Posterior vena cava (tissue), 2 donors: ENCODE measurements at regions not wholly inside any gene's neighbourhood (a gene's known extent, or its start where the extent isn't known, plus 50 kb on each side); places are given as distances from the start of the nearest gene placed in this dataset.
"Not testable (repeated sequence)": the region's sequence is repeated elsewhere in the genome, so short reads cannot be mapped to it uniquely, and the experiment has no call there.

Experiments used
- DNase-seq: peaks from one replicate; pipeline ENCODE4 v3.0.0-alpha.2; 2020; ENCODE audit warnings: low spot score
- intact Hi-C, 2 donors: fragments of 100-400 bp; cut with DNase I; formaldehyde crosslinking; loops; one replicate each; pipeline versions ENCODE4 v1.14.1 to v1.14.2; 2022 to 2023
- donor health status: DM: yes; HTN: yes; CAD: no.
- donor health status: DM: yes; HTN: yes; CAD: no.

GRCh38 chr2:143889216-143889615 lies 630.7 kb downstream of the ZEB2 start:
- intact Hi-C loops: no loop called here

GRCh38 chr2:143885461-143885860 lies 634.5 kb downstream of the ZEB2 start:
- DNase-seq: no peak
- intact Hi-C loops: no loop called here

More at GRCh38 chr2:143889216-143889615, 630.7 kb downstream of the ZEB2 start:
- DNase-seq: no peak

DNA sequence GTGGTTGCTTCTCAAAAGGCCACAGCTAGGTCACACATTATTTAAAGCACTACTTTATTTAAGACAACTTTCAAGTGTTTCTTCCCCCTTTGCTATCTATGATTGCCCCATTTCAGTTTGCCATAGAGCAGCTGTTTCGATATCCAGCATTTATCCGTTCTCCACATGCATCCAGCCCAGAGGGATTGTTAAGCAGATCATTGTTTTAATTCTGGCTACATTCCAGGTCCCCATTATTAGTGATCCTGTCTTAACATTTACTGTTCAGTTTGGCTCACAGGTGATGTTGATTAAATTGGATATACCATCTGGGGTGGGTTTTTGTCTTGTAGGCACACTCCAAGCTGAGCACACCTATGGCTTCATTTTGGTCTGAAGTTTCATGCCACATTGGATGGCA lies 638.7 kb downstream of the ZEB2 start:
- intact Hi-C loops: no loop called here
- no peak for DNase-seq

DNA sequence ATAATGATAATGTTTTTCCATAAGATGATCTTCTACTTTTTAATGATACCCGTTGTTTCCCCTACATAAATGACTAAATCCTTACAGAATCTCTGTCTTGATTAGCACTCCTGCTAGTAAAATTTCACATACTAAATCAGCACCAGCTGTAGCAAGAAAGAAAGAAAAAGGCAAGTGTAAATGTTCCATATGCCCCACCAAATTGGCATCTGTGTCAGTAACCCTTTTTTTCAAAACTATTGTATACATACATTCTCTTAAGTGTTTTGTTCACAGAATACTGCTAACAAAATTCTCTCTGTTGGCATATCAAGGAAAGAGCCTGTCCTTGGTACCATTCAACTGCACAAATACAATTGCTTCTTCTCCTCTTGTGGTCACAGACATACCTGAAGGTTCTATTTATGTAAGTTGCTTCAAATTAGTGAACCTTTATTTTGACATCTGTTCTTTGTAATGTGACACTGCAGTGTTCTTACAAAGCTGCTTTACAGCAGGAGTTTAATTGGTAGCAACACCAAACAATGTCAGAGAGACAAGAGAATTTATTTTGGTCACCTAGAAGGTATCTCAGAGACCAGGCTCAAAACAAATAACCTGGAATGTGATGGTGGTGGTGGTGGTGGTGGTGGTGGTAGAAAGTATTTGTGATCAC lies 641.9 kb downstream of the ZEB2 start:
- intact Hi-C loops: no loop called here
- no peak for DNase-seq

DNA sequence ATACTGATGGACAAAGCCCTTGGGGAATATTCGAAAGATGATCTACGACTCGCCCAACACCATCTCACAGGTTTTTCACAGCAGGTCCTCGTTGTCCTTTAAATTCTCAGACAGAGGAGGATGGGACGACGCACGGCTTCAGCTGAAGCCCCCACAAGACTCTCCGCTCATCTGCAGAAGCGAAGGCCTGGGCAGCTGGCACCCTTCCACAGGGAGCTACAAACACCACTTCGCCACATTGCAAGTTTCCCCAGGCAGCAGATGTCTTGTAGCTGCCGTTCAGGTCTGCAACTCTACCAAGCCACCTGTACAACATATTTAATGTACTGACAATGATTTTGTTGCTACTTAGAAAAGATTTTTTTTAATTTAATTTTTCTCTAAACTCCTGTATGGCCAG lies 642.9 kb downstream of the ZEB2 start:
- intact Hi-C loops: no loop called here
- no peak for DNase-seq

- no peak for DNase-seq
- intact Hi-C loops: no loop called here
These were observed 644.4 kb downstream of the ZEB2 start for GRCh38 chr2:143875295-143876233.

GRCh38 chr2:143873886-143874285 lies 646.0 kb downstream of the ZEB2 start:
- DNase-seq: no peak
- intact Hi-C loops: no loop called here

- no peak for DNase-seq
- intact Hi-C loops: no loop called here
These were observed 649.2 kb downstream of the ZEB2 start for GRCh38 chr2:143870696-143871095.

- no peak for DNase-seq
- intact Hi-C loops: no loop called here
These were observed 662.9 kb downstream of the ZEB2 start for GRCh38 chr2:143856978-143857377.

GRCh38 chr2:143852759-143853158 lies 667.2 kb downstream of the ZEB2 start:
- intact Hi-C loops: no loop called here
- no peak for DNase-seq

DNA sequence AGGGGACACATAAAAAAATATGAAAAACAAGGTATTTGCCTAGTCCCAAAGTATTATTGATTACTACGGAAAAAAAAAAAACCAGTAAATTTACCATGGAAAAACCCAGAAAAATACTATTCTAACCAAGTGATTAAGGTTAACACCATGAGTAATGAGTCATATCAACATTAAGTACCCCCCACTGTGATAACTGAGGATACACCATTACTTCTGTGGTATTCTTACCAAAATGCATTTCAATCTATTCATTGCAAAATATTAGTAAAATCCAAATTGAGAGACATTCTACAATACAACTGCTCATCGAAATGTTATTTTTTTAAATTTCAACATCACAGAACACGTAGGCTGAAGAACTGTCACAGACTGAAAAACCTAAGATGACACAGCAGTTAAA lies 669.8 kb downstream of the ZEB2 start:
- DNase-seq: no peak
- intact Hi-C loops: no loop called here

- intact Hi-C loops: no loop called here
- DNase-seq: no peak
These were observed 672.7 kb downstream of the ZEB2 start for GRCh38 chr2:143847257-143847656.

DNA sequence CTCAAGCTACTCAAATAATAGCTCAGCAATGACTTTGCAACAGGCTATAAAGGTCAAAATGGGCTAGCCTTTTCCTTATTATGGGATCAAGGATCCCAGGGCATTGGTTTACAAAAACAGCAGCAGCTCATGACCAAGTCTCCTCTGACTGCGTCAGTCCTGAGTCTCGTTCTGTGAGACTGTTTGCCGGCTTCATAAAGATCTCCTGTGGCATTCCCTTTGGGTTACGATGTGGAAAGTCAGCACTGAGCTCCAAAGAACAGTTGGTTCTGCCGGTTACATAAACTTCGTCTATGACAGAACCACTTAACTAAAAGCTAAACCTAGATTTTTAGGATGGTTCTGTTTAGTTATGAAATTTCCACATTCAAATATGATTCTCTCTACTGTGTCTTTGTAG lies 674.9 kb downstream of the ZEB2 start:
- intact Hi-C loops: no loop called here
- DNase-seq: no peak

- intact Hi-C loops: no loop called here
- DNase-seq: no peak
These were observed 676.2 kb downstream of the ZEB2 start for GRCh38 chr2:143843686-143844085.

- DNase-seq: no peak
- intact Hi-C loops: no loop called here
These were observed 677.1 kb downstream of the ZEB2 start for GRCh38 chr2:143842836-143843235.

DNA sequence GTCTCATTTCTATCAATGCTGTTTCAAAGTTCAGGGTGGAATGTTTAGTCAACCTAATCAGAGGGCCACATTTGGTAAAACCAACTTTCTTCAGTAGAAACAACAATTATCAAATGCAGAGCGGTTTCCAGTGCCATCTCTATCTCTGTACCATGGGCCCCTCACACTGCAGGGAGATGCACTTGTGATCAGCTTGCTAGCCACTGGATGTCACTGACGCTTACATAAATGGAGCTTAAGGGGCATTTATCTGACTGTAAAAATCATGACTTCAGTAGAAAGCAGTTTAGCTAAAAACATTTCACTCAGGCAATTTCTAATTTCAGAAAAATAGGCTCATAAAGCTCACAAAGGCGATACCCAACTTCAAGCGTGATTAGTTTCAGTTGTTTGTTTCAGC lies 678.0 kb downstream of the ZEB2 start:
- no peak for DNase-seq
- intact Hi-C loops: no loop called here

DNA sequence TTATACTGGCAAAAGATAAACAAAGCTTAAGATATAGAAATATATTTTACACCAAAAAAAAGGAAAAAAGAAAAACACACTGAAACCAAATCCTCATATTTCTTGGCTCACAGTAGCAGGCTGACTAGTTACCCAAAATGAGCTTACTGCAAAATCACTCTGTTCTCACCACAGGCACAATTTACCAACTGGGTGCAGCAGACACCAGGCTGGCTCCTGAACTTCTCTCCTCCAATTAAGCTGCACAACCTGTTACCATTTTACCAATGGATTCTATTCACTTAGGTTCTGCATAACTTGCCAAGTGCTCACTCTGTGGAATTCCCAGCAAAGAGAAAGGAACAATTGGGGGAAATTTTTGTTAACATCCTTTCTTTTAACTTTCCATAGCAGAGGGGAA lies 679.3 kb downstream of the ZEB2 start:
- DNase-seq: no peak

DNA sequence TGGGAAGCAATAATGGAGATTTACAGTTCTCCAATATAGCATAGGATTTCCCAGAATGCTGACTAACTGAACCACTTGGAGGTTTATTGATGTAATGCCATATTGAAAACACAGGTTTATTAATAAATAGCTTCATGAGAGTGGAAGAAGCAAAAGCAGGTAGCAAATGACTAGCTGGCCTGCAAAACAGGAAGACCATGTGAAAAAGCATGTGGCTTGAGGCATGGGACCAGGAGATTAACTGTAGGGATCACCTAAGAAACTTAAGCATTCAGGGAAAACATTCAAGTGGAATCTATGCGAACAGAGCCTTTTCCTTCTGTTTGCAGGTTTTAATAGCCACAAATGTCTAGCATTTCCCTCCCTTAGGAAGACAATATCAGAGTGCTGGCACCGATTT lies 679.7 kb downstream of the ZEB2 start:
- DNase-seq: no peak
- intact Hi-C loops: no loop called here

More for the DNA sequence above, 679.3 kb downstream of the ZEB2 start:
- intact Hi-C loops: no loop called here

DNA sequence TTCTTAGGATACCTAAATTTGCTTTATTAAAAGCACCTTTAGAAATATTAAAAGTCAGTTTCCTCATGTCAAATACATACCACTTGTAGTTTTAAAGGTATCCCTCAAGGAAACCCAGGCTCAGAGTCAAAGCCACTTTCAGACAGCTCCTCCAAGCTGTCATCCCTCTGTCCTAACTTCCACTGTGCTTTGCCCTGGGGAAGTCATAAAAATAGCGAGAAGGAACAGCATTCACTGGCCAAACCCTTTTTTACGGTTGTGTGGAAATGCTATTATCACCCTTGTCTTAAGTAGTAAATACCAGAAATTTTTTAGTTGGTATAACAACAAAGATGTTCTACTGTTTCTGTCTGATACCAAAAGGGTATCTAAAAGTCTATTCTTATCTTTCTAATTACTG lies 680.5 kb downstream of the ZEB2 start:
- no peak for DNase-seq
- intact Hi-C loops: no loop called here

- intact Hi-C loops, DNase-seq: not testable (repeated sequence)
These were observed 682.9 kb downstream of the ZEB2 start for GRCh38 chr2:143837055-143837454.

GRCh38 chr2:143835481-143835880 lies 684.4 kb downstream of the ZEB2 start:
- DNase-seq: no peak
- intact Hi-C loops: no loop called here
